Neuron (in vitro differentiated cells): ENCODE measurements at regions not wholly inside any gene's neighbourhood (a gene's known extent, or its start where the extent isn't known, plus 50 kb on each side); places are given as distances from the start of the nearest gene placed in this dataset.
"Not testable (repeated sequence)": the region's sequence is repeated elsewhere in the genome, so short reads cannot be mapped to it uniquely, and the experiment has no call there.

Experiments used
- H2AFZ ChIP-seq: one replicate; pipeline ENCODE4 v1.6.1; 2013; ENCODE audit warnings: low read depth, mild to moderate bottlenecking, inconsistent platforms, low read length, moderate library complexity
- H3K27me3 ChIP-seq: one replicate; pipeline ENCODE4 v1.6.1; 2013; ENCODE audit warnings: low read length; ENCODE audit not compliant: insufficient read depth
- H3K36me3 ChIP-seq: one replicate; pipeline ENCODE4 v1.6.1; 2013; ENCODE audit warnings: low read length; ENCODE audit not compliant: insufficient read depth
- H3K4me1 ChIP-seq: one replicate; pipeline ENCODE4 v1.6.1; 2013; ENCODE audit warnings: low read length; ENCODE audit not compliant: insufficient read depth
- H3K4me3 ChIP-seq: 2 replicates; pipeline ENCODE4 v1.5.1; 2013; ENCODE audit warnings: mild to moderate bottlenecking, low read length, moderate library complexity
- H3K9me3 ChIP-seq: one replicate; pipeline ENCODE4 v1.6.1; 2013; ENCODE audit warnings: low read length

DNA sequence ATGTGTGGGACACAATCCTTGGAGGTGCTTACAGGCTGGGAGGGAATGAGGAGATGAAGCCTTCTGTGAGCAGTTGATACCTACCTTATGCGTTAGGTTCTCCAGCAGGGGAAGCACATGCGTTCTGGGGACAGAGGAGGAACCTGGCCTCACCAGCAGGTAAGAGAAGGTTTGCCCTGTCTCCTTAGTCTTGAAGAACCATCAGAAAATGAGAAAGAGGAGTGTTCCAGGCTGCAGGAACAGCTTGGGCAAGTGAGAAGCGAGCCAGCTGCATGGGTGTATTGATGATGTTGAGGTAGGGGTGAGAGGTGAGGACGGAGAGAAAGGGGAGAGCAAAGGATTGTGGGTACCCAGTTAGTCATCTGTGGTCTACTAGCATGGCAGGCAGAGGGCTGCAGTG, 156.9 kb upstream of the MVB12B start:
- Histone ChIP-seq H2AFZ (no peak overlapping the region), H3K27me3 (peaks cover 9% of the 10 kb centered on the region), H3K9me3 (no peaks in the 10 kb centered on the region), H3K36me3 (no peaks in the 10 kb centered on the region), H3K4me1 (no peaks in the 10 kb centered on the region), H3K4me3 (no peak overlapping the region)

DNA sequence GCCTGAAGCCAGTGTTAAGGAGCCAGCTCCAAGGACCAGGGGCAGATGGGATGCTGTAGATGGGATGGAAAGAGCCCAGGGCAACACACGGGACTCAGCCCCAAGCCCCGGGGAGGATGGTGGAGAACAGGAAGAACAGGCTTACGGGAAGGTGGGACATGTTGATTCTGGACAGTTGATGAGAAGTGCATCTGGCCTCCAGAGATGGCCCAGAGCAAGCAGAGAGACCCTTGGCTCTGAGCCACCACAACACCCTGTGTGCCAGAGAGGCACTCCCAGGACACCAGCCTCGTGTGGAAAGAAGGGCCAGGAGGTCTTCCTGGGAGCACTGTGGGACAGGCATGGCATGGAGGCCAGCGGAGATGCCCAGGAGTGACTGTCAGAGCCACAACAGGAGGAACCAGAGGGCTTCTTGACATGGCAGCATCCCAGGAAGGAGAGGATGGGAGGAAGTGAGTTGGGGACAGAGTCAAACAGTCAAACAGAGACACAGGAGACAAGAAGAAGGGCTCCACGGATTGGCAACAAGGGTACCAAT, 156.3 kb upstream of the MVB12B start:
- Histone ChIP-seq H3K36me3 (no peaks in the 10 kb centered on the region), H2AFZ (no peak overlapping the region), H3K4me1 (no peaks in the 10 kb centered on the region), H3K9me3 (no peaks in the 10 kb centered on the region), H3K4me3 (no peak overlapping the region), H3K27me3 (peaks cover 9% of the 10 kb centered on the region)

DNA sequence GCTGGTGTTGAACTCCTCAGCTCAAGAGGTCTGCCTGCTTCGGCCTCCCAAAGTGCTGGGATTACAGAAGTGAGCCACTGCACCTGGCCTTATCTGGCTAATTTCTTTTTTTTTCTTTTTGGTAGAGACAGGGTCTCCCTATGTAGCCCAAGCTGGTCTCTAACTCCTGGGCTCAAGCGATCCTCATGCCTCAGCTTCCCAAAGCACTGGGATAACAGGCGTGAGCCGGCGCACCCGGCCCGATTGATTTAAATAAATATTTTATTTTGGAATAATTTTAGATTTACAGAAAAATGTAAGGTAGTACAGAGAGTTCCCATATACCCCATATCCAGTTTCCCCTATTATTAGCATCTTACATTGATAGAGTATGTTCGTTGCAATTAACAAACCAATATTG, 155.0 kb upstream of the MVB12B start:
- Histone ChIP-seq H3K36me3 (no peaks in the 10 kb centered on the region), H3K9me3 (no peaks in the 10 kb centered on the region), H3K4me1 (no peaks in the 10 kb centered on the region), H3K27me3 (peaks cover 9% of the 10 kb centered on the region), H2AFZ (no peak overlapping the region), H3K4me3 (no peak overlapping the region)

DNA sequence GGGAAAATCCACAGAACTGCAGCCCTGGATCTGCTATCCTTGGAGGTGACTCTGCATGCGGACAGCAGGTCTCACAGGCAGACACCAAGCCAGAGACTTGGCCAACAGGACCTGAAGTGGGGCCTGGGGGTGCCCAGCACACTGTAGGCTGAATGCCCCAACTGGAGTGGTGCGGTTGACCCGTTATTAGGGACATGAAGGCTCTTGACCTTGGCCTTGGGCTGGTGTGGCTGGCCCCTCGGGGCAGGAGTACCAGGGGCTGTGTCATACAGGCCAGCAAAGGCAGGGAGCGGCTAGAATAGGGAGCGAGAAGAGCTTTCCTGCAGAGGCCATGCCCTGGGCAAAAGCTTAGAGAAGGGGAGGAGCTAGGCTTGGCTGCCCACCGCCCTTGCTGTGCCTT, 153.2 kb upstream of the MVB12B start:
- Histone ChIP-seq H3K9me3 (no peaks in the 10 kb centered on the region), H3K4me3 (no peak overlapping the region), H3K4me1 (no peaks in the 10 kb centered on the region), H2AFZ (no peak overlapping the region), H3K27me3 (peaks cover 9% of the 10 kb centered on the region), H3K36me3 (no peaks in the 10 kb centered on the region)

DNA sequence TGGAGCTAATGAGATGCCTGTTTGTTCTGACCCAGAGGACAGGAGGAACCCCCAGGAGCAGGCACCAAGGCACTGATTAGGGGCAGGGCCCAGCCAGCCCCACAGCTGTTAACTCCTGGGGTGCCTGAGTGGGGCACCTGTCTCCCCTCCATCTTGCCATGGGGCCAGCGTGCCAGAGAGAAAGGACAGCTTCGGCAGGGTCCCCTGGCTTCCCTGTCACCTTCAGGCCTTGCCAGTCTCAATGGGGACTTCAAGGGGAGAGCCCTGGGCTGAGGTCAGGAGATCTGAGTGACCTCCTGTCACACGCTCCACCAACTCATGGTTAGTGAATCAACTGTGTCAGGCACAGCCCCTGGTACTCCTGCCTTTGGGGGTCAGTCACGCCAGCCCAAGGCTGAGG, 152.7 kb upstream of the MVB12B start:
- Histone ChIP-seq H3K36me3 (no peaks in the 10 kb centered on the region), H3K27me3 (peaks cover 9% of the 10 kb centered on the region), H2AFZ (no peak overlapping the region), H3K4me3 (no peak overlapping the region), H3K4me1 (no peaks in the 10 kb centered on the region), H3K9me3 (no peaks in the 10 kb centered on the region)

DNA sequence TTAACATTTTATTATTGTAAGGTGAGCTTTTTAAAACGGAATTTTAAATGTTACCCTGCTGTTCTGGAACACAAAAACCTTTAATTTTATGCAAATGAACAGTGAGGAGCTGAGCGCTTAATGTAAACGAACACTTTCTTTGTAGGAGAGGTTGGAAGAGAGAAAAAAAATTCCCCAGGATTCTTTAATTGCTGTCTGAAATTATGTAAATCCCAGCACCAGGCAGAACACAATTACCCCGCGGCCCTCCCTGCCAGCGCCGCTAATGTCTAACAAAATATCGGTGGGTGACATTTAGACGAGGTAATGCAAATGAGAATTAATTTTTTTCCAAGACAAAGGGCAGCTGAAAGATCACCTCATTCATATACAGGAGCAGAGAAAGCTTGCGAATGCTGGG, 143.4 kb upstream of the MVB12B start:
- H3K36me3 ChIP-seq, result no peaks in the 10 kb centered on the region
- H2AFZ ChIP-seq, result no peak overlapping the region
- H3K4me3 ChIP-seq, result no peak overlapping the region
- H3K27me3 ChIP-seq, result no peaks in the 10 kb centered on the region
- no peaks in the 10 kb centered on the region for H3K4me1 ChIP-seq
- no peaks in the 10 kb centered on the region for H3K9me3 ChIP-seq

DNA sequence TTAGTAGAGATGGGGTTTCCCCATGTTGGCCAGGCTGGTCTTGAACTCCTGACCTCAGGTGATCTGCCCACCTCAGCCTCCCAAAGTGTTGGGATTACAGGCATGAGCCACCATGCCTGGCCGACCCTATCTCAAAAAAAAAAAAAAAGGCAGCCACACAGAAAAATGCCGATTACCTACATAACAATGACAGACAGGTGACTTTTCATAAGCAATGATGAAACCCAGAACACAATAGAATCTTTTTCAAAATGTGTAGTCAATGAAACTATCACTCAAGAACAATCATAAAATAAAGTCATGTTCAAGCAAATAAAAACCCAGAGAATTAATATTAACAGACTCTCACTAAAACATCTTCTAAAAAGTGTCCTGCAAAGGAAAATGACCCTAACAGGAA, 135.6 kb upstream of the MVB12B start:
- H3K27me3 ChIP-seq, result not testable (repeated sequence)

DNA sequence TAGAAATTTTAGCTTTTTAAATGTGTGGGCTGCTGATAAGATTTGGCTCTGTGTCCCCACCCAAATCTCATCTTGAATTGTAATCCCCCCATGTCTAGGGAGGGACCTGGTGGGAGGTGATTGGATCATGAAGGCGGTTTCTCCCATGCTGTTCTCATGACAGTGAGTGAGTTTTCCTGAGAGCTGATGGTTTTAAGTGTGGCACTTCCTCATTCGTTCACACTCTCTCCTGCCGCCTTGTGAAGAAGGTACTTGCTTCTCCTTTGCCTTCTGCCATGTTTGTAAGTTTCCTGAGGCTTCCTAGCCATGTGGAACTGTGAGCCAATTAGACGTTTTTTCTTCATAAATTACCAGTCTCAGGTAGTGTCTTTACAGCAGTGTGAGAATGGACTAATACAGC, 127.8 kb upstream of the MVB12B start:
- no peaks in the 10 kb centered on the region for H3K4me1 ChIP-seq
- no peaks in the 10 kb centered on the region for H3K36me3 ChIP-seq
- no peaks in the 10 kb centered on the region for H3K27me3 ChIP-seq
- H3K9me3 ChIP-seq, result no peaks in the 10 kb centered on the region
- no peak overlapping the region for H3K4me3 ChIP-seq
- H2AFZ ChIP-seq, result no peak overlapping the region

More for the DNA sequence above, 135.6 kb upstream of the MVB12B start:
- not testable (repeated sequence) for H3K9me3 ChIP-seq, H3K4me1 ChIP-seq, H3K36me3 ChIP-seq, H3K4me3 ChIP-seq, H2AFZ ChIP-seq

DNA sequence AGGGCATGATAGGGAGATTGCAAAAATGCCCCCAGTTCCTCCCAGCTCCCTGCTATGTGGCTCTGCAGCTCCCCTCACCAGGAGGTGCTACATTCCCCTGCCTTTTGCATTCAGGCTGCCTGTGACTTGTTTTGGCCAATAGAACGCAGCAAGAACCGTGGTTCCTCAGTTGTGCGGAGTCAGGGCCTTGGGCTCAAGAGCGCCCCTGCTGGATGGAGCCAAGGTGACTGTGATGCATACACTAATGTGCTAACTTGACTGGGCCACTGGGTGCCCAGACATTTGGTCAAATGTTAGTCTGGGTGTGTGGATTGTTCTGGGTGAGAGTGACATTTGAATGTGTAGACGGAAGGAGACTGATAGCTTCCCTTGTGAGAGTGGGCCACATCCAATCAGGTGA, 123.3 kb upstream of the MVB12B start:
- no peaks in the 10 kb centered on the region for H3K36me3 ChIP-seq
- no peaks in the 10 kb centered on the region for H3K9me3 ChIP-seq
- H3K4me3 ChIP-seq, result no peak overlapping the region
- H3K4me1 ChIP-seq, result peaks cover 4% of the 10 kb centered on the region
- peaks cover 3% of the 10 kb centered on the region for H3K27me3 ChIP-seq
- H2AFZ ChIP-seq, result no peak overlapping the region

DNA sequence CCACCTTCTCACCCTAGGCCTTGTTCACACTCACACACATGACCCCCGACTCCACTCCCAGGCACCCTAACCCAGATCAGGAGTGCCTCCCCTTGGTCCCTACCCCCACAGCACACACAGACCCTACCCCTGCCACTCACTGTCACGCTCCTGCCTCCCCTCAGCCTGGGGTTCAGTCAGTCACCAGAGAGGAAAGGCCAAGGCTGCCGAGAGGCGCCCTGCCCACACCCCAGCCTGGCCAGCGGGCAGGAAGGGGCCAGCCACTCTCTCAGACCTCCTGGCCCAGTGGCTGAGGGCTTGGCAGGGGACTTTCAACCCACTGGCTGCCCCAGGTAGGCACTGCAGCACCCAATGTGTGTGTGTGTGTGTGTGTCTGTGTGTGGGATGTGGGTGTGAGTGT, 122.4 kb upstream of the MVB12B start:
- peaks cover 4% of the 10 kb centered on the region for H3K4me1 ChIP-seq
- H3K9me3 ChIP-seq, result no peaks in the 10 kb centered on the region
- H3K4me3 ChIP-seq, result no peak overlapping the region
- H2AFZ ChIP-seq, result no peak overlapping the region
- peaks cover 3% of the 10 kb centered on the region for H3K27me3 ChIP-seq
- no peaks in the 10 kb centered on the region for H3K36me3 ChIP-seq

DNA sequence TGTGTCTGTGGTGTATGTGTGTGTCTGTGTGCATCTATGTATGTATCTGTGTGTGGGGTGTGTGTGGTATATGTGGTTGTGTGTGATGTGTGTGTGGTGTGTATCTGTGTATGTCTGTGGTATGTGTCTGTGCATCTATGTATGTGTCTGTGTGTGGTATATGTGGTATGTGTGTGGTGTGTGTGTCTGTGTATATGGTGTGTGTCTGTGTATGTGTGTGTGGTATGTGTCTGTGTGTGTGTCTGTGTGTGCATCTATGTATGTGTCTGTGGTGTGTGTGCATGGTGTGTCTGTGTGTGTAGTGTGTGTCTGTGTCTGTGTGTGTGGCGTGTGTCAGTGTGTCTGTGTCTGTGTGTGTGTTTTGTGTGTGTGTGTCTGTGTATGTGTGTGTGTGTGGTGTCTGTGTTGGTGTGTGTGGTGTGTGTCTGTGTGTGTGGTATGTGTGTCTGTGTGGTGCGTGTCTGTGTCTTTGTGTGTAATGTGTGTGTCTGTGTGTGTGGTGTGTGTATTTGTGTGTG, 121.9 kb upstream of the MVB12B start:
- peaks cover 3% of the 10 kb centered on the region for H3K27me3 ChIP-seq
- H3K36me3 ChIP-seq, result no peaks in the 10 kb centered on the region
- H2AFZ ChIP-seq, result no peak overlapping the region
- H3K4me3 ChIP-seq, result no peak overlapping the region
- no peaks in the 10 kb centered on the region for H3K9me3 ChIP-seq
- H3K4me1 ChIP-seq, result peaks cover 4% of the 10 kb centered on the region

DNA sequence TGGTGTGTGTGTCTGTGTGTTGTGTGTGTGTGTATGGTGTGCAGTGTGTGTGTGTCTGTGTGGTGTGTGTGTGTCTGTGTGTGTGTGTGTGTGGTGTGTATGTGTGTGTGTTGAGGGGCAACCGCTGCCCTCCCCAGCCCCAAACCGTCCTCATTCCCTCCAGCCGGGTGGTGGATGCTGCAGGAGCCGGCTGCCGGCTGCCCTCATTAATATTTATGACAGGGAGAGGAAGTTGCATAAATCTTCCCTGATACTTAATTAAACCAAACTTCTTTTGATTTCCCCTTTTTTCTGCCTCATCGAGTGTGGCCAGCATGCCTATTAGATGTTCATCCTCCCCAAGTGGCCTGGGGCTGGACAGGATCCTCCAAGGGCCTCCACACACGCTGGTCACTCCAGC, 121.4 kb upstream of the MVB12B start:
- no peak overlapping the region for H3K4me3 ChIP-seq
- peaks cover 3% of the 10 kb centered on the region for H3K27me3 ChIP-seq

DNA sequence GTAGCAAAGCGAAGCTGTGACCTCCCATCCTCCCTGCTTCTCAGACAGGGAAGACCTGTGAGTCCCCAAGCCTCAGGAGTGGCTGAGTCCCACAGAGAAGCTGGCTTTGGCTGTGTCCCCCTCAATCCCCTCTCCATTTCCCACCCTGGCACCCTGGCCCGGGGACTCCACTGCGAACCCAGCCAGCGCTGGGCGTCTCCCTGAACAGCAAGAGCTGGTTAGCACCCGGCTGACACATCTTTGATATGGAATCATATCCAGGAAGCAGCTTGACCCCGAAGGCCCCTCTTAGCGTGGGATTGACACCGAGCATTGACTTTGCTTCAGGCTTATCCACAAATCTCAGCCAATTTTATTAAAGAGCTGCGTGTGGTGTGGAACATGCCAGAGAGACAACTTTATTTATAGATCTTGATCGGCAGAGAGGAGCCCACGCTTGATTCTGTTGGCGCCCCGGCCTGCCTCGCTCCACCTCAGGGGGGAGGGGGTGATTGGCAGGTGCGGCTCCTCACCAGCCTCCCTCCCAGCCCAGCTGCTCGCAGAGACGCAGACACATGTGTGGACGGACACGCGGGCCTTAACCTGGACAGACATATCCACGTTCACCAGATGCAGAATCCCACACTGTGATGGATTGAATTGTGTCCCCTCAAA, 120.7 kb upstream of the MVB12B start:
- Histone ChIP-seq H3K4me3 (no peak overlapping the region), H3K9me3 (no peaks in the 10 kb centered on the region), H3K36me3 (no peaks in the 10 kb centered on the region), H3K4me1 (peaks cover 4% of the 10 kb centered on the region), H2AFZ (no peak overlapping the region), H3K27me3 (peaks cover 3% of the 10 kb centered on the region)

More for the DNA sequence above, 121.4 kb upstream of the MVB12B start:
- H3K36me3 ChIP-seq, result no peaks in the 10 kb centered on the region
- peaks cover 4% of the 10 kb centered on the region for H3K4me1 ChIP-seq
- no peak overlapping the region for H2AFZ ChIP-seq
- no peaks in the 10 kb centered on the region for H3K9me3 ChIP-seq

DNA sequence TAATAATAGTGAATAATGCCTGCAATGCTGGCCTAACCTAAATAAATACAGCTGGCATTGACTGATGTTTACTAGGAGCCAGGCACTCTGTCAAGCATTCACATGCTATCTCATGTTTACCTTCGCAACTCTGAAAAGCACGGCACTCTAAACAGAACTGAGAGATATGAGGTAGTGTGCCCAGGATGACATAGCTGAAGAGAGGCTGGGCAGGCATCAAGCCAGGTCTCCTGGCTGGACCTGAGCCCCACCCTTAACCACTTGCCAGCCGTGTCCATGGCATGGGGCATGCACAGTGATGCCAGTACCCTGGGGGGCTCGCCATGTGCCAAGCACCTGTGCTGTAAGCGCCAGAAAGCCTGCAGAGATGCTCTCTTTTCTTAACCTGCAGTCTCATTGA, 119.4 kb upstream of the MVB12B start:
- no peaks in the 10 kb centered on the region for H3K9me3 ChIP-seq
- peaks cover 4% of the 10 kb centered on the region for H3K4me1 ChIP-seq
- H3K27me3 ChIP-seq, result peaks cover 6% of the 10 kb centered on the region
- H3K36me3 ChIP-seq, result no peaks in the 10 kb centered on the region
- H3K4me3 ChIP-seq, result no peak overlapping the region
- no peak overlapping the region for H2AFZ ChIP-seq
